C4-2B (cell line): ENCODE measurements at regions not wholly inside any gene's neighbourhood (a gene's known extent, or its start where the extent isn't known, plus 50 kb on each side); places are given as distances from the start of the nearest gene placed in this dataset.

Source experiments
- H3K27ac ChIP-seq: fragments of 450-650 bp; 2 replicates; pipeline ENCODE4 v1.5.1; 2017
- CTCF ChIP-seq: fragments of 450-650 bp; conservative IDR thresholded peaks from 2 replicates; pipeline ENCODE4 v1.5.1; 2017; ENCODE audit warnings: mild to moderate bottlenecking
- ZFX ChIP-seq: fragments of 450-650 bp; IDR thresholded peaks from 2 replicates; pipeline ENCODE4 v1.6.1; 2017

GRCh38 chr11:27207025-27207650, 155.9 kb downstream of the CCDC34 start:
- TF ChIP-seq CTCF (no peak), ZFX (no peak)
- no peak overlapping the region for H3K27ac ChIP-seq

GRCh38 chr11:27205779-27206570, 157.0 kb downstream of the CCDC34 start:
- no peak overlapping the region for H3K27ac ChIP-seq
- TF ChIP-seq CTCF: no peak
- TF ChIP-seq ZFX: no peak

GRCh38 chr11:27205250-27205649, 157.8 kb downstream of the CCDC34 start:
- no peak overlapping the region for H3K27ac ChIP-seq
- no peak for TF ChIP-seq CTCF
- no peak for TF ChIP-seq ZFX

GRCh38 chr11:27204529-27204928, 158.5 kb downstream of the CCDC34 start:
- H3K27ac ChIP-seq: no peak overlapping the region
- TF ChIP-seq ZFX: no peak
- peak; percentile 79 for TF ChIP-seq CTCF

- TF ChIP-seq CTCF: no peak
- TF ChIP-seq ZFX: no peak
- peak overlapping the region; percentile 62; the same call in 1 of the 2 replicates for H3K27ac ChIP-seq
Observed at GRCh38 chr11:27203077-27203647, 159.9 kb downstream of the CCDC34 start.

GRCh38 chr11:27201454-27202302, 161.1 kb downstream of the BBOX1 start:
- H3K27ac ChIP-seq: peak overlapping the region; percentile 62
- no peak for TF ChIP-seq CTCF
- no peak for TF ChIP-seq ZFX
